Activated CD8-positive, alpha-beta T cell treated with anti-CD3 and anti-CD28 coated beads, Interleukin-2, amount 10 ng/mL, durations not matched to agents 7 days and 5 days (primary cell): ENCODE measurements at regions not wholly inside any gene's neighbourhood (a gene's known extent, or its start where the extent isn't known, plus 50 kb on each side); places are given as distances from the start of the nearest gene placed in this dataset.

Source experiments
- ATAC-seq: fragments of 150-1000 bp; cut with Tn5 transposase; one replicate; pipeline ENCODE4 v1.10.0; 2021; ENCODE audit warnings: moderate library complexity
- CTCF ChIA-PET: fragments of 350-600 bp; sonication (Branson Sonifier 250); formaldehyde crosslinking; loops from one replicate; lab custom pipeline; 2021; ENCODE audit warnings: antibody characterized with exemption; lab: Charles Lee
- POLR2A ChIA-PET: fragments of 350-600 bp; sonication (Branson Sonifier 250); formaldehyde crosslinking; loops from one replicate; lab custom pipeline; 2021; ENCODE audit warnings: antibody characterized with exemption; lab: Charles Lee
- DNase-seq: peaks from one replicate; pipeline ENCODE4 v3.0.0-alpha.2; 2020
- H3K27ac Mint-ChIP-seq: one replicate; pipeline ENCODE4 v1.8.0; 2021; ENCODE audit warnings: mild to moderate bottlenecking, mixed read lengths
- H3K27me3 Mint-ChIP-seq: one replicate; pipeline ENCODE4 v1.8.0; 2021; ENCODE audit warnings: low read depth, mixed read lengths
- H3K36me3 Mint-ChIP-seq: one replicate; pipeline ENCODE4 v1.8.0; 2021; ENCODE audit warnings: low read depth, mixed read lengths
- H3K4me1 Mint-ChIP-seq: one replicate; pipeline ENCODE4 v1.8.0; 2021; ENCODE audit warnings: low read depth, mixed read lengths
- H3K4me3 Mint-ChIP-seq: one replicate; pipeline ENCODE4 v1.8.0; 2021; ENCODE audit warnings: mild to moderate bottlenecking, mixed read lengths
- H3K9me3 Mint-ChIP-seq: one replicate; pipeline ENCODE4 v1.8.0; 2022; ENCODE audit warnings: mixed read lengths; ENCODE audit not compliant: insufficient read depth

GRCh38 chr1:80410233-80410632 is 1390.5 kb upstream of the ADGRL2 start:
- H3K27ac Mint-ChIP-seq: no peak overlapping the region
- no peaks in the 10 kb centered on the region for H3K4me1 Mint-ChIP-seq
- CTCF ChIA-PET: no interaction called here
- POLR2A ChIA-PET: no interaction called here
- peaks cover 9% of the 10 kb centered on the region for H3K9me3 Mint-ChIP-seq
- H3K4me3 Mint-ChIP-seq: no peak overlapping the region
- H3K36me3 Mint-ChIP-seq: no peaks in the 10 kb centered on the region
- ATAC-seq (no peak), DNase-seq (no peak)
- no peaks in the 10 kb centered on the region for H3K27me3 Mint-ChIP-seq

GRCh38 chr1:80403471-80403893 is 1397.0 kb upstream of the ADGRL4 start:
- CTCF ChIA-PET: no interaction called here
- Mint-ChIP-seq H3K36me3 (no peaks in the 10 kb centered on the region), H3K9me3 (peaks cover 3% of the 10 kb centered on the region)

GRCh38 chr1:80402625-80403024 is 1396.1 kb upstream of the ADGRL4 start:
- ATAC-seq (no peak), DNase-seq (no peak)
- ChIA-PET CTCF (no interaction called here), POLR2A (no interaction called here)
- peaks cover 3% of the 10 kb centered on the region for H3K9me3 Mint-ChIP-seq
- H3K27me3 Mint-ChIP-seq: no peaks in the 10 kb centered on the region
- no peak overlapping the region for H3K27ac Mint-ChIP-seq
- H3K36me3 Mint-ChIP-seq: no peaks in the 10 kb centered on the region
- H3K4me3 Mint-ChIP-seq: no peak overlapping the region
- no peaks in the 10 kb centered on the region for H3K4me1 Mint-ChIP-seq

More at GRCh38 chr1:80403471-80403893, 1397.0 kb upstream of the ADGRL4 start:
- no peaks in the 10 kb centered on the region for H3K27me3 Mint-ChIP-seq
- no peaks in the 10 kb centered on the region for H3K4me1 Mint-ChIP-seq
- no peak for ATAC-seq
- no peak overlapping the region for H3K27ac Mint-ChIP-seq
- no peak overlapping the region for H3K4me3 Mint-ChIP-seq
- POLR2A ChIA-PET: no interaction called here
- DNase-seq: no peak

GRCh38 chr1:80401757-80402156 is 1395.2 kb upstream of the ADGRL4 start:
- H3K27me3 Mint-ChIP-seq: no peaks in the 10 kb centered on the region
- no peak overlapping the region for H3K4me3 Mint-ChIP-seq
- no peak overlapping the region for H3K27ac Mint-ChIP-seq
- DNase-seq (no peak), ATAC-seq (no peak)
- POLR2A ChIA-PET: no interaction called here
- H3K4me1 Mint-ChIP-seq: no peaks in the 10 kb centered on the region
- H3K36me3 Mint-ChIP-seq: no peaks in the 10 kb centered on the region
- H3K9me3 Mint-ChIP-seq: peaks cover 3% of the 10 kb centered on the region
- CTCF ChIA-PET: no interaction called here

GRCh38 chr1:80392529-80392928 is 1386.0 kb upstream of the ADGRL4 start:
- peaks cover 13% of the 10 kb centered on the region for H3K9me3 Mint-ChIP-seq
- H3K36me3 Mint-ChIP-seq: no peaks in the 10 kb centered on the region
- H3K4me1 Mint-ChIP-seq: no peaks in the 10 kb centered on the region
- no peak for DNase-seq
- H3K4me3 Mint-ChIP-seq: no peak overlapping the region
- POLR2A ChIA-PET: no interaction called here
- no peaks in the 10 kb centered on the region for H3K27me3 Mint-ChIP-seq
- ATAC-seq: no peak
- CTCF ChIA-PET: no interaction called here
- no peak overlapping the region for H3K27ac Mint-ChIP-seq

- ChIA-PET CTCF (no interaction called here), POLR2A (no interaction called here)
- Mint-ChIP-seq H3K36me3 (no peaks in the 10 kb centered on the region), H3K27me3 (no peaks in the 10 kb centered on the region), H3K27ac (no peak overlapping the region), H3K9me3 (peaks cover 13% of the 10 kb centered on the region), H3K4me1 (no peaks in the 10 kb centered on the region), H3K4me3 (no peak overlapping the region)
- no peak for DNase-seq
- no peak for ATAC-seq
Observed at GRCh38 chr1:80385650-80386049, 1379.1 kb upstream of the ADGRL4 start.

GRCh38 chr1:80384959-80385358 is 1378.4 kb upstream of the ADGRL4 start:
- ChIA-PET POLR2A (no interaction called here), CTCF (no interaction called here)
- Mint-ChIP-seq H3K4me3 (no peak overlapping the region), H3K4me1 (no peaks in the 10 kb centered on the region), H3K27ac (no peak overlapping the region), H3K9me3 (peaks cover 12% of the 10 kb centered on the region), H3K36me3 (no peaks in the 10 kb centered on the region), H3K27me3 (no peaks in the 10 kb centered on the region)
- no peak for ATAC-seq
- no peak for DNase-seq

- CTCF ChIA-PET: no interaction called here
Observed at GRCh38 chr1:80384083-80384830, 1377.7 kb upstream of the ADGRL4 start.

GRCh38 chr1:80375662-80376061 is 1369.1 kb upstream of the ADGRL4 start:
- DNase-seq (no peak), ATAC-seq (no peak)
- Mint-ChIP-seq H3K4me1 (no peaks in the 10 kb centered on the region), H3K27ac (no peak overlapping the region), H3K36me3 (no peaks in the 10 kb centered on the region), H3K9me3 (peaks cover 19% of the 10 kb centered on the region), H3K27me3 (no peaks in the 10 kb centered on the region), H3K4me3 (no peak overlapping the region)
- CTCF ChIA-PET: no interaction called here
- POLR2A ChIA-PET: no interaction called here

More at GRCh38 chr1:80384083-80384830, 1377.7 kb upstream of the ADGRL4 start:
- no peak overlapping the region for H3K4me3 Mint-ChIP-seq
- H3K9me3 Mint-ChIP-seq: peaks cover 14% of the 10 kb centered on the region
- H3K27ac Mint-ChIP-seq: no peak overlapping the region
- no peaks in the 10 kb centered on the region for H3K36me3 Mint-ChIP-seq
- no peak for DNase-seq
- ATAC-seq: no peak
- POLR2A ChIA-PET: no interaction called here
- no peaks in the 10 kb centered on the region for H3K4me1 Mint-ChIP-seq
- H3K27me3 Mint-ChIP-seq: no peaks in the 10 kb centered on the region

GRCh38 chr1:80375109-80375508 is 1368.6 kb upstream of the ADGRL4 start:
- DNase-seq (no peak), ATAC-seq (no peak)
- H3K4me1 Mint-ChIP-seq: no peaks in the 10 kb centered on the region
- no peak overlapping the region for H3K27ac Mint-ChIP-seq
- H3K27me3 Mint-ChIP-seq: no peaks in the 10 kb centered on the region
- ChIA-PET CTCF (no interaction called here), POLR2A (no interaction called here)
- H3K4me3 Mint-ChIP-seq: no peak overlapping the region
- H3K36me3 Mint-ChIP-seq: no peaks in the 10 kb centered on the region
- H3K9me3 Mint-ChIP-seq: peaks cover 19% of the 10 kb centered on the region

GRCh38 chr1:80369780-80370179 is 1363.2 kb upstream of the ADGRL4 start:
- no peak overlapping the region for H3K4me3 Mint-ChIP-seq
- DNase-seq: no peak
- CTCF ChIA-PET: no interaction called here

GRCh38 chr1:80367058-80367457 is 1360.5 kb upstream of the ADGRL4 start:
- no peaks in the 10 kb centered on the region for H3K36me3 Mint-ChIP-seq
- no peak overlapping the region for H3K4me3 Mint-ChIP-seq
- H3K9me3 Mint-ChIP-seq: peaks cover 9% of the 10 kb centered on the region
- ATAC-seq: no peak
- ChIA-PET POLR2A (no interaction called here), CTCF (no interaction called here)
- no peaks in the 10 kb centered on the region for H3K27me3 Mint-ChIP-seq
- no peak for DNase-seq
- H3K4me1 Mint-ChIP-seq: no peaks in the 10 kb centered on the region
- no peak overlapping the region for H3K27ac Mint-ChIP-seq

More at GRCh38 chr1:80369780-80370179, 1363.2 kb upstream of the ADGRL4 start:
- Mint-ChIP-seq H3K4me1 (no peaks in the 10 kb centered on the region), H3K36me3 (no peaks in the 10 kb centered on the region), H3K27me3 (no peaks in the 10 kb centered on the region), H3K27ac (no peak overlapping the region), H3K9me3 (peaks cover 6% of the 10 kb centered on the region)
- POLR2A ChIA-PET: no interaction called here
- no peak for ATAC-seq
